CD4-positive, alpha-beta T cell treated with Interleukin-4 for 4 hours (primary cell): ENCODE measurements at regions not wholly inside any gene's neighbourhood (a gene's known extent, or its start where the extent isn't known, plus 50 kb on each side); places are given as distances from the start of the nearest gene placed in this dataset.
A peak's percentile ranks its signal among the peaks of the same experiment; 100 is the strongest.
"Not testable (repeated sequence)": the region's sequence is repeated elsewhere in the genome, so short reads cannot be mapped to it uniquely, and the experiment has no call there.

ENCODE experiments used
- DNase-seq: peaks from one replicate; pipeline ENCODE4 v3.0.0-alpha.2; 2020

DNA sequence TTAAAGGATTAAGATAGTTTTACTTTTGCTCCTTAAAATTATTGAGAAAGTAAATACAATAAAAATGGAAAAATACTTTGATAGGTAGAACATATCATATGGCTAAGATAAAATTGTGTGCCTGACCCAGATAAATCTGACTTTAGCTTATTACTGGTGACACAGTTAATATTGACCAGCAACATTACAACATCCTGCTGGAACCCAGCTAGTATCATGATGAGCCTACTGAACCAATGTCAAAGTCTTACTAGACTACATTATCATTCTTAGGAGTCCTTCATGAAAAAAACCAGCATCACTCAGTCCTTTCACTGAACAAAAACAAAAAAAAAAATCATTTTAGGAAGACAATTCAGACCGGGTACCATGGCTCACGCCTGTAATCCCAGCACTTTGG lies 164.8 kb upstream of the CDK1 start:
- no peak for DNase-seq

DNA sequence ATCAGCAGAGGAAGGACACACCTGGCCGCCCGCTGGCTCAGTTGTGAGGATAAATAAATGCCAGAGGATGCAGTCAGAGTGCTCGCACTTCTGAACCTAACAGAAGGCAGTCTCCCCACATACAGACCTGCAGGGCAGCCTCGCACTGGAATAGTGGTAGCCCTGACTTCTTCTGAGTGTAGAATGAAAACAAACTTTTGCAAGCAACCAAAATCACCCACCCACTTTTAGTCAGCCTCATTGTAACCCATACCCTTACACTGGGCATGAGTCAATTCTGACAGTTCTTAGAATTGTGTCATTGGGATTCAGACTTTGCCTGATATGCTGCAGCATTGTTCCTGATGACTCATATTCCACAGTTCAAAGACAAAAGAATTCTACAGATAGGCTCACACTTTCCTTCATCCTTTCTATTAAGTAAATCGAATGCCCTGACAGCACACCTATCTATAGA lies 167.0 kb upstream of the CDK1 start:
- DNase-seq: peak; percentile 24

DNA sequence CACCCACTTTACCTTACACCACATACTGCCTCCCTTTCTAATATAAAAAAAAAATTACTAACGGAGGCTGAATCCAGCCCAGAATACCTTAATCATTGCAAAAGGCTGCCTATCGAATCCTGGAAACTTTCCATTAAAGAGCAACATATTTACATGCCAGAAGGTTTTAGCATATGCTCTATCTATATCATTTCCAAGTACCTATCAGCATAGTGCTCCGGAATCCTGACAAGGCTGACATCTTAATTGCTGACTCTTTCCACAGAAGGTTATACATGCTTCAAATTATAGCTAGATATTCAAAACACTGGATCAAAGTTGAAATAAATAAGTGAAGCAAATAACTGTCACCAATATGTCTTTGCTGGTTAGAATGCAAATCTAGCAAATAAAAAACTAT lies 170.9 kb upstream of the CDK1 start:
- DNase-seq: no peak

DNA sequence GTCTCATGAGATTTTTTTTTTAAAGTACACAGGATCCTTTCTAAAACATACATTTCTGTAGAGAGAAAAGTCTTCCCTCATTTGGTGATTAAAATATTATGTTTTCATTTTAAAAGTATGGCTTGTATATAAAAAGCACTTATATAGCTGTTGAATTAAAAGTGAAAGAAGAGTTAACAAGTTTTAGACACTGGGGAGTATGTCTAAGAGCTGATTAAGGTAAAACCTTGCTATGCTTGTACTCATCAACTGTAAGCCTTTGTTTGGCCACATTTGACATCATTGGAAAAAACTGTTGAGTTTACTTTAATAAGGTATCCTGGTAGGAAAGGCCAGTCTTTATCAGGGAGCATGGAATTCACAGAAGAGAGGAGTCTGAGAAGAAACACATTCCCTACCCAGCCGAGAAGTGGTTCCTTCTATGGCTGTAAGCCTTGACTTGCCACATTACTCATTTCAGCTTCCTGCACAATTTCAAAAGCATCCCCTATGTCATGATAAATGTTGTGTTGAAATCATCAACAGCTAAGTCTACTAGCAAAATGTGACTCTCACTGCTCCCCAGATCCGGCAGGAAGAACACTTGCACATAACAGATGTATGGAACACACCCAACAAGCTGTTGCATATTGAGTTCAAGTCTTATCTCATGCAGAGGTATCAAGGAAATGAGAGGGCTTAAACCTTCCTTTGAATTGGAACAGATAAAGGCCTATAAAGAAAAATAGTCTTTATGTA lies 171.8 kb upstream of the CDK1 start:
- no peak for DNase-seq

DNA sequence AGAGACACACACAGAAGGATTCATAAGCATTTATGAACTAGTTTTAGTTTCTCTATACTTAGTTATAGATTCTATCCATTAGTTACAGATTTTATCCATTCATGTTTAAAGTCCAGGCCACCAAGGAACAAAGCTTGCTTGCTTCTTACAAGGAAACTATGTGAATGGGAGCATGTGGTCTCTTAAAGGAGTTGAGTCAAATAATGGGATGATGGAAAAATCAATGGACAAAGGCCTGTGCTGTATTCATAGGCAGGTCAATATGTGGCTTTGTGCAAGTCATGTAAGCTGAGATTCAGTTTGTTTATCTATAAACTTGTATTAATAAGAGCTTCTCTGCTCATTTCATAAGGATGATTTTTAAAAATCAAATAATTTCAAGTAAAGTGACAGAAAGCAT lies 172.8 kb upstream of the CDK1 start:
- no peak for DNase-seq

DNA sequence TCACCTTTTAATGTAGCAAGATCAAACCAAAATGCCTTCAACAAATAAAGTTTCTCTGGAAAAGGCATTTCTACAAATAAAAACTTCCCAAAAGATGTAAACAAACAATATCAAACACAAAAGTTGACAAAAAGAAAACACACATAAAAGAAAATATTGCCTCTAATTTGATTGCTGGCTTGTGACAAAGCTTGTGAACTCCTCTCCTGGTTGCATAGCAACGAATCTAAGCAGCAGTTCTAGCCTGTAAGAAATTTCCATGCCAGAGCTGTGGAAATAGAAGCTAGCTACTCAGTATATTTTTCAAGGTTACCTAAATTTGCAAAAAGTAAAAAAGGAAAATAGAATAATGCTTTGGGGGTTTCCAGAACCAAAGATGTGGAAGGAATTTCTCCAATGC lies 173.9 kb upstream of the CDK1 start:
- no peak for DNase-seq

DNA sequence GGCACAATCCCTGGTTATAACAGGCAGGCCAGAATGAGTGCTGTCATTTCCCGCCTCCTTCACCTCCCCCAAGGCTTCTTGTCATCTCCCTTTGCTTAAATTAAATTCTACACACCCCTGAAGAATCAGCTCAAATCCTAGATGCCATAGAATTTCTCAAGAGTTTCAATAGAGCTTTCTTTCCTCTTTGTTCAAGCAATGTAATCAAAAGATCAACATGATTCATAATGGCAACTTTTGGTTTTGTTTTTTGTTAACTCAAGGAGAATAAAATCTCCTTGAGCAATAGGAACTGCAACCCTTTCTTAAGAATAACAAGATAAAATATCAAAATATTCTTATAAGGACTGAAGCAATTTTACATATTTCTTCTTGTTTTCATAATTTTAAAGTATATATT lies 180.8 kb upstream of the CDK1 start:
- DNase-seq: no peak

DNA sequence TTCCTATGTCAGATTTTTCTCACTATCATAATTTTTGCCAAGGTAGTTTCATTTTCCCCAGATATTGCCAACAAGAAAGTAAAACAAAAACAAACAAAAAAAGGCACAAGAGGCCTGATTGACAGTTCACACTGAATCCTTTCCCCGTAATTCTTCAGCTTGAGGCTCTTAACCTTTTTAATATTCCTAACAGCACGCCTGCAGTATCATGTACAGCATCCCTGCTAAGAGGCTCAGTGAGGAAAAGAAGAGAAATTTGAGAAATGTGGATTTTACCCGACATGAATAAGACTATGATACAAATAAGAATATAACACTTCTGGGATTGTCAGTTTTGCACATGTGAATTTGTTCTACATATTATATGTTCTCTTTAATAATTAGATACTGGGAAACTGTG lies 182.4 kb upstream of the CDK1 start:
- no peak for DNase-seq

DNA sequence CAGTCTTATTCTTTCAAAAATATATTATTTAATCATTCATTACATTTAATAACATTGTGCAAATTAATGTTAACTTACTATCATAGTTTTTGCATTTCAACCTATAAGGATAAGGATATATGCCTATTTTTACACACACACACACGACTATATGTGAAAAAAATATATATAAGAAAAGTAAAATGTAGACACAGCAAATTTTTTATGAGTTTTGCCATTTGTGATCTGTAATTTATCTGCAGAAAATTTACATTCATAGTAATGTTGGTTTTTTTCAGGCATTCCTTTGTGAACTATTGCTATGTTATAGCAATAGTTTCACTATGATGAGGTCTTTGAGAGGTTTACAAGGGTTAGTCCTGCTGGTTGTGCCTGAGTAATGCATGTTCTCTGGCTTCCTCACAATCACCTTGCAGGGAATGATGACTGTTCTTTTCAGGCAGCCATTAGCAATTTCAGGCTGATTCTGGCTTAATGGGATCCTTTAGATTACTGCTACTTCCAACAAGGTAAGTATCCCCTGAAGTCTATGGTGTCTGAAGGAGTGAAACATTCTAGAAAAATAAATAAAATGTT lies 183.7 kb upstream of the CDK1 start:
- DNase-seq: no peak

DNA sequence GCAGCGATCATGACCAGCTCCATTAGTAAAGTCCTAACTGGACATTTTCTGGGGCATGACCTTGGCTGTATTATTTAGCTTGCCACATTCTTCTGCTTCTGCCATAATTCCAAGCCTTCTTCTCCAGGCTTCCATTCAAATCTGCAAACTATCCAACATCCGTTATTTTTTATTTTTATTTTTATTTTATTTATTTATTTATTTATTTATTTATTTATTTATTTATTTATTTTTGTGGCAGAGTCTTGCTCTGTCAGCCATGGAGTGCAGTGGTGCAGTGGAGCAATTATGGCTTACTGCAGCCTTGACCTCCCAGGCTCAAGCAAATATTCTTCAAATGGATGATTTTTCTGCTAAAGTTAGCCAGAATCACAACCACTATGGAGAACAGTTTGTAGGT lies 187.2 kb upstream of the CDK1 start:
- DNase-seq: no peak

DNA sequence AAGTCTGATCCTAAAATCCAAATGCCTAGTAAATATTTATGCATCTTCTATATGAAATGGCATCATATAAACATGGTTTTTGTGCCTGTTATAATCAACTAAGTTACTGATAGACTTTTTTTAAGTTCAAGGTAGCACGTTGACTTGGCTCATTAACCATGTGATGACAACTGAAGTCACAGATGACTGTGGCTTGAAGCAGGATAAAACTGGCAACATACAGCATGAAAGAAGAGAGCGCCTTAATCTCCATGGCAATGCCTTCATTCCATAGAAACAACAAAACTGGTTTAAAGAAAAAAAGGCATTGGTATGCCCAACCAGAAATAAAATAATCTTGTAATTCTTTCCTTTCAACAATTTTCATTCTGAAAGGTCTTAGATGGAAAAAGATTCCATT lies 188.9 kb upstream of the CDK1 start:
- no peak for DNase-seq

DNA sequence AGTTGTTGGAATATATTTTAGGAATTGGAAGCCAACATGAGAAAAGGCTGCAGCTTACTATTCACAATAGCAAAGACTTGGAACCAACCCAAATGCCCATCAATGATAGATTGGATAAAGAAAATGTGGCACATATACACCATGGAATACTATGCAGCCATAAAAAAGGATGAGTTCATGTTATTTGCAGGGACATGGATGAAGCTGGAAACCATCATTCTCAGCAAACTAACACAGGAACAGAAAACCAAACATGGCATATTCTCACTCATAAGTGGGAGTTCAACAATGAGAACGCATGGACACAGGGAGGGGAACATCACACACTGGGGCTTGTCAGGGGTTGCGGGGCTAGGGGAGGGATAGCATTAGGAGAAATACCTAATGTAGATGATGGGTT lies 192.1 kb upstream of the ANK3 start:
- not testable (repeated sequence) for DNase-seq

DNA sequence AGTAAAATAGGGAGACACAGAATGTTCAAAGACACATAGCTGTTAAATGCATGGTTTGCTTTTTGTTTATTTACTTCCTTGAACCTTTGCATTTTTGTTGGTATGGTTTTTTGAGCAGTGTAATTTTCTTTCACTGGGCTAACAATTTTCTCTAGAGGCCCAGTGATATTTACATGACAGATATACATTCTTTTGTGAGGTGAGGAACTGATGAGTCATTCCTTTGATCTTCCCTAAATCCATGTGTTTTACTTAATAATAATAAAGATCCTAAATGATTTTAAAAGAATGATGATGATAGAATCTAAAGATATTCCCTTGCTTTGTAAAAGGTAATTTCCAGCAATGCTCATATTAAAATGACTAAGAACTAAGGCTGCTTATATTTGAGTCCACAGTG lies 188.5 kb upstream of the ANK3 start:
- DNase-seq: no peak

DNA sequence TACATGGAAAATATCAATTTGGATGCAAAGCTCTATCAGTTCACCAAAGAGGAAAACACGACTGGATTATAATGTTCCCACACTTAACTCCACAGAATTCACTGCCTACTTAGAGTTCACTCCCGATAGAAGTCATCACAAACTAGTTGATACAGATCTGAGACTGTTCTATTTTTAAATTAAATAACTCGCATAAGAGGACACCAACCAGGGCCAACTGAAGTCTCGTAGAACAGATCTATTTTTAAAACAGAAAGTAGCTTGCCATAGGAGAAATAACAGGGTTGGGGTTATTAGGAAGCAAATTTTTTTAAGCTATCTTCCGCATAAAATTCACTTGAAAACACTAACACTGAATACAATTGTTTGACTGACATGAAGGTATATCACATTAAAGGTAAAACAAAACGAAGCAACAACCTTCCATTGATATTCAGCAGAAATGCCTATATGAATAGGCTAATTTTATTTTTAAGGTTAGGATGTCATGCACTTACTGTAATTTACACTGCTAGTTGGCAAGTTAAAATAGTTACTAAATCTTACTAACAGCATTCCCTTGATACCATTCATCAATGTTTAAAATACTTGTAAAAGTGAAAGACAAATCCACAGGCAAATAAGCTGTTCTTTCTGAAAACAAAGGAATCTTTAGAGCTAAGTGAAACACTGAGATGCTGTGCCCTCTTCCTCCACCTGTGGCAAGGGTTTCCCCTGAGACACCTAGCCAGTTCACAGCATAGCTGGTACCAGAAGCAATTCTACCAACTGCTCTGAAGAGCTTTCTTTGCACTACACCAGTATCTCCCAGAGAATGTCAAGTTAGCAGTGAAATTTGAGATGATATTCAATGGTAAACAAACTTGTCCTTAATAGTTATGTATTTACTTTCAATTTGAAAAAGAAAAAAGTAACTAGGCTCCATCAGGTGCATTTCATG lies 186.7 kb upstream of the ANK3 start:
- DNase-seq: no peak

DNA sequence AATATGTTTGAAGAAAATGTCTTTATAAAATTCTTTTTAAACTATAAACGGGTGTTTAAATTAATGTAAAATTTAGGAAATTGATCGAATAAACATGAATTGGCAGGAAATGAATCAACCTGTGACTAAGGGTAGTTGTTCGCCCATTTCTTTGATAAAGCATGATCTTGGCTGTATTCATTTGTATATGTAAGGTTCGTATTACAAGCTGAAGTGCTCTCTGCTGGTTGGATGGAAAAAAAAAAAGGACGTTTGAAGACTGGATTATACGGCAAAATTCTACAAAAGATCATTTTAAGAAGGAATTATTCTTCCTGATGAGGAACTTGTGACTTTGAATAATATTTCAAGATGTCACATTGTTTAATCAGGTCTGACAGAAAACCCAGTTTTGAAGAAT lies 185.4 kb upstream of the ANK3 start:
- DNase-seq: no peak

DNA sequence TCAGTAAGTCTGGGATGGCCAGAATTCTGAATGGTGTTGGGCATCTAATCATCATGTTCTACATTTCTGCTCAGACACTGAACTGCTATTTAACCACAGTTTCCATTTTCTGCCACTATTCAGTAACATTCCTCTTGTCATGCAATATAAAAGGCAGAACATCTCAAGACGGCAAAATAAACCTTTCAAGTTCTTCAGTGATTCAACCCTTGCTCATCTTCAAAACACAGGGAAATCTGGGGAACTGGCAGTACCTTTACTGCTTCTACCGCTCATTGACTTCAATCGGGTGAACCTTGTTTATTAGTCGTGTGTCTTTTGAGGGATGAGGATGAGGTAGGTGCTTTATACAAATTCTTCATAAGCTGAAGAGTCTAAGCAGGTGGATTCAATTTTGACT lies 184.7 kb upstream of the ANK3 start:
- DNase-seq: no peak

DNA sequence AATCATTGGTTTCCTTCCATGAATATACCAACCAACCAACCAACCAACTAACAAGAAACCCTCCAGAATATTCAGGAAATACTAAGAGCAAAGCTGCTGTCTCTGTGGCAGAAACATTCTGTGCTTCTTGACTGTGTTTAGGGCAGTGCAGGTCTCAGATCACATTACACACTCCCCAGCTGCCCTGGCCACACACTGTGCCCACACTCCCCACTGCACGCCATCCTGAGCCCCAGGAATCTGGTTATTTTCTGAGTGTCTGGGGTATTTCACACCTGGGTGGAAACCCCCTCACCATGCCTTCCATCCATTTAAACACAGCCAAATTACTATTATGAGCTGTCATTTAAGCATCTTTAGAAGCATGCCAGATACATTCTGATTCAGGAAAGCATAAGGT lies 183.7 kb upstream of the ANK3 start:
- DNase-seq: peak; percentile 26

DNA sequence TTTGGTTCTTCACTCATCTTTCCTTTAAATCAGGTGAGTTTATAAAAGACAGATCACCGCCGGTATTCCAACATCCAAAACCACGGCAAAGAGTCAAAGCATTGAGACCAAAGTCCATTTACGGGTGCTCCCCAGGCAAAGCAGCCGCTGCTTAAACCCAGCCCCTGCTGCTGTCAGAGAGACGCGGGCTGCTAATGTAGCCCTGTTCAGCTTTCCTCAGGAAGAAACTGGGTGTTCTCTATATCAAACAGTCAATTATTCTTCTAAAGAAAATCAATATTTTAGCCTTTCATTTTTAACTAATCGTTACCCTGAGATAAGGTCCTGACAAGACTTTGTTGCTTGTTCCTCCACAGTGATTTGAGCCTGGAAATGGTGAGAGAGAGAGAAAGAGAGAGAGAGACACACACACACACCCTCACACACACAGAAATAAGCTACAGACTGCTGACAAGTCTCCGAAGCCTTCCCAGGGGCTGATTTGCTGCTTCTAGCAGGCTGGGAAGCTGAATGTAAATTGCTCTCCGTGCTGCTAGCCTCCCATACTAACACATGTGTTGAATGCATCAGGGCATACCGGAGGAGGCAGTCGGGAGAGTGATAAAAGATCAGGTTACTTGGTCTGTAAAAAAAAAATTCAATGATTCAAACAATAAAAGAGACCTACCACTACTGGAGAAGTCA lies 183.0 kb upstream of the ANK3 start:
- peak; percentile 0 for DNase-seq

DNA sequence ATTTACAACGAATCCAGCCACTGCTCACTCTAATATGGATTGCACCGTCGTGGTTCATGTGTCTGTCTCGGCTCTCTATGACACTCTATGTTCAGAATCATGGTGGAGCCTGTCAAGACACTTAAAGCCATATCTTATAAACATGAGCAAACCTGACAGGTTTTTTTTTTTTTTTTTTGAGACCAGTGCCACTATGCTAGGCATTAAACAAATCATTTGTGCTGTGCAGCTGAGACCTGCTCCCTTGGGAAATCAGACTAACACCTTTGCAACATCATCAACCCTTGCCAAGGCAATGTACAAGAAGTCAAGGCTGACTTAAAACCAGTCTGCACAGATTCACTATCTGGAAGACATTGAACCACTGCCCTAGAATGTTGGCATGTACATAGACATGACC lies 181.2 kb upstream of the ANK3 start:
- no peak for DNase-seq

DNA sequence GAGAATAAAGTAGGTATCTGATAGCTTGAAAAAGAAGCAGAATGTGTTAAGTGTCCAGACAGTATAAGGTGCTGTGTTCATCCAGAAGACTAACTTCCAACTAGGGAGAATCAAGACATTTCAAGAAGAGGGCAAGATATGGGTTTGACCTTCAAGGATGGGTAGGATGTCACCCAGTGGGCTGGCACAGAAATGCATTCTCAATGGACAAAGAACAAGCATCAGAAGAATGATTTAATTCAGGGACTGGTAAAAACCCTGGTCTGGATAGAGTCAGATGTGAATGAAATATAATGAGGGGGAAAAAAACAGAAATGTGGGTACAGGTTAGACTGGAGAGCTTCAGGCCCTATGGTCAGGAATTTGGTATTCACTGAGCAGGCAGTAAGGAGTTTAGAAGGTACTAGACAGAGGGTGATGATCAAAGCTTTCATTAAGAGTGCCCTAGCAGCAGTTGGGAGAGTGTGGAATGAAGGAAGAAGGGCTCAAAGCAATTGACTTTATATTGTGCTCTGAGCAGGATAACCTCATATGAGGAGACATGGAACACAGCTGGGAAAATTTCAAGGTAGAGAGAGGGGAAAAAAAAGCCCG lies 180.7 kb upstream of the ANK3 start:
- no peak for DNase-seq

DNA sequence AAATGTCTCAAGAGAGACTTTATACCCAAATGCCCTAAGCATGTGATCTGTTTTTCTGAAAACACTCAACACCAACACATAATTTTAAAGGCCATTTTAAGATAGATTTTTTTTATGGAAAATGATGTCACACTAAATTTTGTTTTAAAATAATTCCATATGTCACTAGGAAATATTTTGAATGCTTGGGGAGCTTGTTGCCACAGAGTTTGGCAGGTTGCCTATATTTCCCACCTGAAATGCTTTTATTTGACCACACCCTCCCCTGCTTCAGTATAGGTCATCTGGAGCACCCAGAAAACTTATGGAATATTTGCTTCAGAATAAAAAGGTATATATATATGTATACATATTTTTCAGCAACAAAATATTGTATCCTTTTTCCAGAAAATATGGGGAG lies 180.0 kb upstream of the ANK3 start:
- no peak for DNase-seq

DNA sequence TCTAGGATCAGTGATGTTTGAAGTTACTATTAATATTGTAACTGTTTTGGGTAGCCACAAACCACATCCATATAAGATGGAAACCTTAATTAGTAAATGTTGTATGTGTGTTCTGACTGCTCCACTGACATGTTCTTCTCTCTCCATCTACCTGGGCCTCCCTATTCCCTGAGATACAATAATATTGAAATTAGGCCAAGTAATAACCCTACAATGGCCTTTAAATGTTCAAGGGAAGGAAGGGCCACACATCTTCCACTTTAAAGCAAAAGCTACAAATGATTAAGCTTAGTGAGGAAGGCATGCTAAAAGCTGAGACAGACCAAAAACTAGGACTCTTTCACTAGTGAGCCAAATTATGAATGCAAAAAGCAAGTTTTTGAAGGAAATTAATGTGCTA lies 176.4 kb upstream of the ANK3 start:
- no peak for DNase-seq

DNA sequence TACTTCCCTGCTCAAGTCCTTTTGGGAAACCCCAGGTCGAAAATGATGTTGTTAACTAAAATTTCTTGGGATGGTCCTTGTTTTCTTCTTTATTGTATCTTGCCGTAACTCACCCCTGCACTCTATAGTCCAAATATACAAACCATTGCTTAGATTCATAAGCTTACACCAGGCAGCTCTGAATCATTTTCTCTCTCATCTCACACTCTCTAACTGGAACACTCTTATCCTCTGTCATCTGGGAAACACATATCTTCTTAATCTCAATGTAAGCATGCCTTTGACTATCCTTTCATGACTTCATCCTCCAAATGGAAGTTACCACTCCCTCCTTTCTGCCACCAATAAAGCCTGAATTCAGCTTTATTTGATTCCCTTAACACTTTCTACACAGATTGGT lies 175.8 kb upstream of the ANK3 start:
- DNase-seq: no peak
